Stomach (tissue), 4 donors: ENCODE measurements at regions not wholly inside any gene's neighbourhood (a gene's known extent, or its start where the extent isn't known, plus 50 kb on each side); places are given as distances from the start of the nearest gene placed in this dataset.

ENCODE experiments used
- CTCF ChIP-seq, 7 experiments: fragments of 450-650 bp in 4 of 7; fragments of 200-600 bp in 3 of 7; sonication (generic) in 3 of 7; IDR thresholded peaks; one replicate each; pipeline ENCODE4 v1.5.1; 2016 to 2019; ENCODE audit warnings: antibody characterized with exemption in 7 of 7, control low read depth in 2 of 7, mild to moderate bottlenecking in 1 of 7
- POLR2AphosphoS5 ChIP-seq, 3 donors: sonication (generic); formaldehyde crosslinking; IDR thresholded peaks; one replicate each; pipeline ENCODE4 v1.6.1; 2016; ENCODE audit warnings: antibody characterized with exemption in 3 of 3

DNA sequence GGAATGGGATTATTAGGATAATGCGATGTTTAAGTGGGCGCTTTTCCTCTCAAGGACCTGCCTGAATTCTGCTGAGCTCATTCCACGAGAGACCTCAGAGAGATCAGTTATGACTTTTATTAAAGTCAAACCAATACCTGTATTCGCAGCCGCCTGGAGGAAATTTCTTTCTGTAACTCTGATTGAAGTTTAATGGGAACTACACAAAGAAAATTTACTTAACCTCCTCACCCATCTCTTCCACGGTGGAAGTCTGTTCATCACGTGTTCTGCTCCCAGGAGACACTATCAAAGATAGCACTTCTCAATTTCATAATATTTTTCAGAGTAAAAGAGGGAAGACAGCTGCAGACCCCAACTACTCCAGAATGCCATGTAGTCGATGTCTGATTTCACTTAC, 334.7 kb upstream of the POU3F1 start:
- no peak for TF ChIP-seq CTCF (IDR thresholded peaks at IDR 0.05)
- no peak for TF ChIP-seq POLR2AphosphoS5 (IDR thresholded peaks at IDR 0.05)
